Activated CD4-positive, alpha-beta T cell treated with anti-CD3 and anti-CD28 coated beads, Interleukin-2, amount 50 U/mL, for 4 hours (primary cell): ENCODE measurements at regions not wholly inside any gene's neighbourhood (a gene's known extent, or its start where the extent isn't known, plus 50 kb on each side); places are given as distances from the start of the nearest gene placed in this dataset.

Experiments used
- DNase-seq, 2 experiments: peaks; one replicate each; pipeline ENCODE4 v3.0.0-alpha.2; 2020

DNA sequence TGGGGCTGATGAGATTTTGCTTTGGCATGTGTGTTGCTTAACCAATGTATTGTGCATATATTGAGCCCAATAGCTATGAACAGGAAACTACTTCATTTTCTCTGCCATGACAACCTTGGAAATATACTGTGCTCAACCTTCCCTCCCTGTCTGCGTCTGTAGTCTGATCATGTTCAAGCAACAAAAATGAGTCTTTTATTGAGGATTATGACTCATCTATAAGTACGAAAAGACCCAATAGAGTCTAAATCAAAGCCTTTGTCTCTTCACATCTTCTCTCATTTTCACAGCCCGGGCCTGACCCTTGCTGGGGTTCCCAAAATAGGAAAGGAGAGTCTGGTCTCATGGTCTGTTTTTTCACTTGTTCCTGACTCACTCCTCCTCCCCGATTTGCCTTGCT is 158.2 kb downstream of the CAND1 start:
- DNase-seq, result no peak

DNA sequence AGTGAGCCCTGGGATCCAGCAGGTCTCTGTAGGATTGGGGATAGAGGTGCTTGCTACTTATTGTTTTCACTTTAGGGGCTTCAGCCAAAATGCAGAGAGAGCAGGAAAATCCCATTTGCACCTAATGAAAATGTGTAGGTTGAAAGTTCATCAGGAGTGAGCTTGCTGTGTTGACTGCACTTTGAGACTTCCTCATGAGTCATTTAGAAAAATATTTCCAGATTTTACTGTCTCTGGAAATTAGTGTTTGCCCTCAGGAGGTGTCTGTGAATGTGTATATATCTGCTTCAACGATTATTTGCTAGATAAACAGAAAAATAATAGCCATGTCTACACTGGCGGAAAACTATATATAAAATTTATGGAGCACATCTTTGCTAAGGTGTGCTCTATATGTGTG is 159.3 kb downstream of the CAND1 start:
- DNase-seq, result no peak

DNA sequence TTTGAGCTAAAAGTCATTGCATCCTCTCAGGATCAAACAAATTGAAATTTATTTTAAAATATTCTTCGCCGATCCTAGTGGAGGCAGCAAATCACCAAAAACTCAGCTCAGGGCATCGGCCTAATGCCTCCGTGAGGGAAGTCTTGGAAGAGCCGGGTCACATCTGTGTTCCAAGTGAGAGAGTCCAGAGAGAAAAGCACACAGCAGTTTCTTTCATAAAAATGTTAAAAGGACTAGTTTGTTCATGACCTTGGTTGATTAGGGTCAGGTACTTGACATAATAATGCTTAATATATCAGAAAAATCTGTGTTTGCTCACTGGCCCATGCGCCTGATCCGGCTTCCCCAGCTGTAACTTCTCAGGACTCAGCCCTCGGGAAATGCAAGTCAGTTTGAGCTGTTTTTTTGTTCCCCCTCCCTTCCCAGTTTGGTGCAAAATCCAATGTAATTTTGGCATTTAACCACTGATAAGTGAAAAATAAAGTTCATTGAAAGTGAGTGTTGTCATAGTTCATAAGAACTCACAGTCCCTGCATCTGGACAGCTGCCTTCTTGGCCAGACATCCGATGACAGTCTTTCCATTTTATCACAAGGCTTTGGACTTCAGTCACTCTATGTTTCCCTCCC is 161.7 kb downstream of the CAND1 start:
- DNase-seq, result no peak

DNA sequence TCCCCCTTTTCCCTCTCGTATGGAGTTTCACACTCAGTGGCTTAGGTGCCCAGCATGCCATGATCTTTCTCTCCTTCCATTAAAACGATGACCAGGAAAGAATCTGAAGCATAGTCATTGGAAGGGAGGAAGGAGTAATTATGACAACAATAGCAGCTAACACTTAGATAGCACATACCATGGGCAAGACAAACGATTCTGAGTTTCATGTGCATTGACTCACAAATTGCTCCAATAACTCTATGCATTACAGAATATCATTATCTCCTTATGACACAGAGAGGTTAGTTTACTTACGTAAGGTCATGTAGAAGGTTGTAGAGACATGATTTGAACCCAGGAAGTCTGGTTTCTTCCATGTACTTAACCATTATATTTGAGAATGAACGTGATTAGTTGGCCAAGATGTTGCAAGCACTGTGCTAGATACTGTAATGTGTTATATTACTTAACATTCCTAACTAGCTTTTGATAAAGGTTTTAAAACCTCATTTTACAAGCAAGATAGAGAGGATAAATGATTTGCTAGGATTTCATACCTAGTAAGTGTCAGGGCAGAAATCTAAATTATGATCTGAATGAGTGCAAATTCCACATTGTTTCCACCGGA is 162.4 kb downstream of the CAND1 start:
- no peak for DNase-seq

DNA sequence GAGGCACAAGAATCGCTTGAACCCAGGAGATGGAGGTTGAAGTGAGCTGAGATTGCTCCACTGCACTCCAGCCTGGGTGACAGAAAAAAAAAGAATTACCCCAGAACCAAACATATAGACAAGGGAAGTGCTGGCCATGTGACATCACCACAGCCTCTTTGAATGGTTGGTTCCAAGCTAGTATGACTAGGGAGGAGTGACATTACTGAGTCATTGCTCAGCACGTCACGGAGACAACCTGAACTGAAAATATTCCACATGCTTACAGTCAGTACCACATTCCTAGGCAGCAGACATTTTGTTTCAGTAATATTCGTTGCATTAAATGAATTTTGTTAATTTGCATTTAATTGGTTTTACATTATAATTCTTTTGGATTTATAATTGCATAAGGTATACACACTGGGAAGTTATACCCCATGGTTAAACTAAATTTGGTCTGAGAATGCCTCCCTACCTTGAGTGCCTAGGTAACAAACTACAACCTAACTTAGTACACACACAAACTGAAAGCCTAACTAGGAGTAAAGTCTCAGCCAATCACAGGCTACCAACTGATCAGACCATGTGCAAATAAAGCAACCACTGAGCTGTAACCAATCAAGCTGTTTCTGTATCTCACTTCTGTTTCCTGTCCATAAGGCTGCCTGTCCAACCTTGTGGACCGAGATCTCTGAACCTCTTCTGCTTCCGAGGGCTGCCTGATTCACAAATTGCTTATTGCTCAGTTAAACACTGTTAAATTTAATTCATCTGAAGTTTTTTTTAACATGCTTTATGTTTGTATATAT is 164.4 kb downstream of the CAND1 start:
- DNase-seq, result no peak

DNA sequence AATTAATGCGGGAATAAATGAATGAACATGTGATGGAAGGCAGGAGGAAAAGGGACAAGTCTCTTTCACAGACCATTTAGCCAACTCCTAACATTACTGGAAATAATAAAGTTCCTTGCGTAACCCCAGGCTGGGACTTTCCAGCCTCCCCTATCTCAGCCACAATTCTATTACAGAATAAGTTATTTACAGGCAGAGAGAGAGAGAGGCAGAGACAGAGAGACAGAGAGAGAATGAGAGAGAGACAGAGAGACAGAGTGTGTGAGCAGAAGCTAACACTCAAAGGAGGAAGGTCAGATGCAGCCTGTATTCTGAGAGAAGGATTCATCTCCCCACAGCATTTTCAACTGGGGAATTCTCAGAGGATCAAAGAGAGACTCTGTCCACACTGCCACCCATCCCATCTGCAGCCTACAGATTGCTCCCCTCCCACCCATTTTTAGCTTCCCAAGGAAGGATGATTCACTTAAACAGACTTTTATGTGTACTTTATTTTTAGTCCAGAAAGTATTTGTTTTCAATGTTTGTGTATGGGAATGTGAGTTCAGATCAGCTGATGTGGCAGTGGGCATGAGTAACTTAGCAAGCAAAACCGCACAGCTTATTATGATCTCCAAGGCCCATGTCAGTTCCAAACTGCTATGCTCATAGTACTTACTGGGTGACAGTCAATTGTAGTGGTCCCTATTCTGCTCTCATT is 165.7 kb downstream of the CAND1 start:
- no peak for DNase-seq

DNA sequence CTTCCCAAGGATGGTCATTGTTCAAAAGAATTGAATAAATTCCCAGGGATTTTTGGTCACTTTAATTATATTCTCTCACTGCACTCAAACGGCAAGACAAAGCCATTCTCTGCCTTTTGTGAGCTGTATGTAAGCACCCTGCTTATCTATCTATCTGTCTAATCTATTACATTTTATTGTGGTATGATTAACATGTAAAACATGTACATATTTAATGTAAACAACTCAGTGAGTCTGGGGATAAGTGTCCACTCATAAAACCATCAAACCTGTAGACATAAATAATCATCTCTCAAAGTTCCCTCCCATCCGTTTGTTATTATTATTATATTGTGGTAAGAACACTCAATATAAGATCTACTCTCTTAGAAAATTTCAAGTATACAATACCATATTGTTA is 167.1 kb downstream of the CAND1 start:
- DNase-seq, result no peak

DNA sequence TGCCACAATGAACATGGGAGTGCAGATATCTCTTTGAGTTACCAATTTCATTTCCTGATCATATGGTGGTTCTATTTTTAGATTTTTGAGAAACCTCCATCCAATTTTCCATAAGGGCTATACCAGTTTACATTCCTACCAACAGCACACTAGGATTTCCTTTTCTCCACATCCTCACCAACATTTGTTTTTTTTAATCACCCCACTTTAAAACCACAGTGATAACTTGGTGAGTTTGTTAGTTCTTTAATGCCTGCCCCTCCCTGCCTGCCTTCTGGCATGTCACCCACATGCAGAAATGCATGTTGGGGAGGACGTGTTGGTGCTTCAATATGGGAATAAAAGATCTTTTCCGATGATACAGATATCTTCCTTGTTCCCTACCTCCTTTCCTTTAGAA is 167.9 kb downstream of the CAND1 start:
- DNase-seq, result no peak

DNA sequence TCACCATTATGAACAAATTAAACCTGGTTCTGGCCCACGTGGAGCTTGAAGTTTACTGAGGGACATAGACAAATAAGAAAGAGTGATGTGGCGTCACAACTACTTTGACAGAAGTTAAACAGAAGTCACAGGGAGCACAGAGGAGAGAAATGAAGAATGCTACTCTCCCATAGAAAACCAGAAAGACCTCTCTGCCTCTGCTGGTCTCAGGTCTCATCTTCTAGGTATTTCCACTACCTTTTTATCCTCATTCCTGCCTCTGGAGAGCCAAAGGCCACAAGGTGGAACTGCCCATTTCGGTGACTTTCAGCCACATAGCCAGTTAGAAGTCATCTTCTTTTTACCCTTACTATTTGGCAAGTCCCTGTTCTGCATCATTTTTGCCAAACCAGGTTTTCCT is 170.5 kb downstream of the CAND1 start:
- no peak for DNase-seq

DNA sequence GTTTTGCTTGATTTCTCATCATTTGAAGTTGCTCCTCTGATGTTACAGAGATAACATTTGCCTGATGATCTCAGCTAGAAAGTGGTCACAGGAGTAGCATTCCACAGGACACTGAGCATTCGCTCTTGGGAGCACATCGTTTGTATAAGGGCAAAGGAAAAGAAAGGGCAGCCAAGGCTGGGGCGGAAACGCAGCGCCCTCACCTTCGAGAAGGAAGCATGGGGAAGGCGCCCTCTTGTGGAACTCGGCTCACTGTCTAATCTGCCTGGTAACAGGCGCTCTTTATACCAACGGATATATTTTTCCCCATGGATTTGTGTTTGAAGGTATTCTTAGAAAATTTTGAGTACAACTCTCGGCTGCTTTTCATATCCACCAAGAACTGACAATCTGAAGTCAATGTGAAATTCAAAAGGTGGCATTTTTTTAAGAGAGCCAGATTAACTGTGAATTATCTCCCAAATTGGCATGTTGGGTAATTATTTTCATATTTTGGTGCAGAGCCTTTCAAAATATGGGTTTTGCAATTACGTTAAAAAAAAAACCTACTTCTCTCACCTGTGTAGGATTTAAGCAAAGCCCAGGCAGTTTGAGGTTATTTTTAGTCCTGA is 172.7 kb downstream of the CAND1 start:
- peak; percentile 71 for DNase-seq

DNA sequence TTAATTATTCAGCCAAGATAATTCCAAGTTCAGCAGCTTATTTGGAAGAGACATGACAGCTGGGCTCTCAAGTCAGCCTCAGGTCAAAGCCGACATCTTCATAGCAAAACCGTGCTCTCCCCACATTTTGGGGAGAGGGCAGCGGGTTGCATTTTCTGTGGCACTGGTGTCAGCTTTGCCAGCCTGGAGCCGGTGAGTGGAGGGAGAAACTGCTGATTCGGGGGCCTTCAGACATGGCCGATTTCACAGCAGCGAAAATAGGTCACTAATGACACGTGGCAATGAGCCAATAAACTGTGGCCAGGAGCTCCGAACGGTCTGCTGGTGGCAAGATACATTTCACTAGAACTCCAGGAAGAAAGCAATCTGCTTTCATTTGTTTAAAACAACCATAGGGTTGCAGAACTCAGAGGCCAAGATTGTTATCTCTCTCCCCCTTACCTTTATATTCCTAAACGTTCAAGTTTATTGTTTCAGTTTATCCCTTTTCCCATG is 173.2 kb downstream of the CAND1 start:
- DNase-seq, result no peak

DNA sequence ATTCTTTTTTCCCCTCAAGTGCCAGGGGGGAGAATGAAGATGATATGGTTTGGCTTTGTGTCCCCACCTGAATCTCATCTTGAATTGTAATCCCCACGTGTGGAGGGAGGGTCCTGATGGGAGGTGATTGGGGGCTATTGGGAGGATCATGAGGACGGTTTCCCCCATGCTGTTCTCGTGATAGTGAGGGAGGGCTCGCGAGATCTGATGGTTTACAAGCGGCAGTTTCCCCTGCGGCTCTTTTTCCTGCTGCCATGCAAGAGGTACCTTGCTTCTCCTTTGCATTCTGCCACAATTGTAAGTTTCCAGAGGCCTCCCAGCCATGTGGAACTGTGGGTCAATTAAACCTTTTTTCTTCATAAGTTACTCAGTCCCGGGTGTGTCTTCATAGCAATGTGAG is 173.7 kb downstream of the CAND1 start:
- DNase-seq, result no peak

DNA sequence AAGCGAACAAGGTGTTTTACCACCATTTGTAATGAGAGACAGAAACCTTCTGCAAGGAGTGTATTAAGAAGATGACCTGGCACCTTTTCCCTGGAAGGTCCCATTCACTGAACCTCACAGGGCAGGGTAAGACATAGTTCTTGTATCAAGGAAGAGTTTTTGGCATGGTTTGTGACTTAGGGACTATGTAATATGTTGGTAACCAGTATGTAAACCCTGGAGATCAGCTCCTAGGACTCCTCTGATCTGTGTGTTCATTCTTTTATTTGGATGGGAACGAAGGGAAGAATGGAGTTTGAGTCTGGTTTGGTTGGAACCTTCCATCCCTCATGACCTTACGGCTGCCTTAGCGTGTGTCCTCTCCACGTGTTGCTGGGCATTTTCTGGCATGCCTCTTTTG is 175.4 kb downstream of the CAND1 start:
- no peak for DNase-seq

DNA sequence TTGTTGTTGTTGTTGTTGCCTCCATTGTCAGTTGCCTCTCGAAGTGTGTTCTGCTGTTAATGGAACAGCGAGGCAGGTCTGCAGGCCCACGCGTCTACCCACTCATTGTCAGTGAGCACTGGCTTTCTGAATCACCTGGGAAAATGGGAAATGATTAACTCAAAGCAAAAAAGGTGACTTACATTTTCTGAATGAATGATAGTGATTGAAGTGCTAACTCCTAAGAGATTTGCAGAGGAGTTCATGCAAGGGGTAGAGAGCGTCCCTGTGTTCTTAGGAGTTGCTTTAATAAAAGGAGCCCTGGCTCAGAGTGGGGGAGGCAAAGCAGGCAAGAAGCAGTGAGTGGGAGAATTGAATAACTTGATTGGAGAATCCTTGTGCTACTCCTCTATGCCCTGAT is 177.6 kb downstream of the CAND1 start:
- no peak for DNase-seq

DNA sequence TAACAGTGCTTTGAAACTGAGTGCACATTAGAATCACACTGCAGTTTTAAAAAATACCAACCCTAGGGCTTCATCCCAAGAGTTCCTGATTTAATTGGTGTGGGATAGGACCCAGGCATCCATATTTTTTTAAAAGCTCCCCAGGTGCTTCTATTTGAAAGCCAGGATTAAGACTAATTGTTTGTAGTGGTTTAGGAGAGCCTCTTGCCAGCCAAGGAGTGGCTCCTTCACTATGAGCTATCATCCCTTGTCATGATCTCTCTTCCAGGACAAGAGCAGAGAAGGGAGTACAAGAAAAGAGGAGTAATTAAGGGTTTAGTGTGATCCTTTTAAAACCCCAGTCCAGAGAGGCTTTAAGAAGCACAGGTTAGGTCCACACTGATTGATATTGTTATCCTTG is 178.0 kb downstream of the CAND1 start:
- no peak for DNase-seq

DNA sequence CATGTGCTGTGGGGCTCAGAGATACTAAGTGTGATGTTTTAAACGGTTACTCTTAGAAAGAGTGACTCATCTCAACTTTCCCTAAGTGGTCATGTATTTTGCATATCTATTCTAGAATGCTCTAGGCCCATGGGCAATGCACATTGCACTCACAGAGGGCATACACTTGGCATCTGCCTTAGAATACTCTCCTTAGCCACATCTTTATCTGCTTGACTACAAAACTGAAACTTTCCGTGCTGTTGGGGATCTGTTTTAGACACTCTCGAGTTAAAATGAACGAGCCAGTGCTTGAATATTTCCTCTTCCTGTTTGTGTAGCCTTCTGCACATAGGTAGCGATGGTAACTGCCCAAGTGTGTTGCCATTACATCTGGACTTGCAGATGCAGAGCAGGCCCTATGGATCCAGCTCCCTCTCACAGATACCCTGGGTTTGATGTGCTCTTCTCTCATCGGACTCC is 180.5 kb downstream of the CAND1 start:
- DNase-seq, result peak in 1 of 2 experiments; percentile 5

DNA sequence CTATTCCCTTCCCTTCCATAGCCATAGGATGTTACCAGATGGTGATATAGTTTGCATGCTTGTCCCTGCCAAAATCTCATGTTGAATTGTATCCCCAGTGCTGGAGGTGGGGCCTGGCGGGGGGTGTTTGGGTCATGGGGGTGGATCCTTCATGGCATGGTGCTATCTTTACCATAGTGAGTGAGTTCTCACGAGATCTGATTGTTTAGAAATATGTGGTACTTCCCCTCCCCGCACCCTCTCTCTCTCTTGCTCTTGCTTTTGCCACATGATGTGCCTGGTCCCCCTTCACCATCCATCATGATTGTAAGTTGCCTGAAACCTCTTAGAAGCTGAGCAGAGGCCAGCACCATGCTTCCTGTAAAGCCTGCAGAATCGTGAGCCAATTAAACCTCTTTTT is 181.3 kb downstream of the CAND1 start:
- no peak for DNase-seq

DNA sequence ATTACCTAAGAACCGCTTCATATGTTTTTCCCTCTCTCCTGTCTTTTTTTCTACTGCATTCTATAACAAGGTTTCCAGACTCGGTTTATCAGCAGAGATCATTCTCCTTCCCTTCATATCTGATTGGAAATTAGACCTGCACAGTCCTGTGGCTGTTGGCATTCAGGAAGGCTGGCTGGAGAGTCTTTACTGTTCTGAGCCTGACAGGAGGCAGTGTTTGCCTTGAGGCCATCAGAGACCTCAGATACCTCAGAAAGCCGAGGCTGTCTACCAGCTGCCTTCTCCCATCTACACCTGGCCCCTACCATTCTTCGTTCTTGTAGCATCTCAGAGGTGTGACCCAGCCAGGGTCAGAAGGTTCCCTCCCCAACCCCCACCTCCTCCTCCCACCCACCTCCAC is 182.0 kb downstream of the CAND1 start:
- no peak for DNase-seq

DNA sequence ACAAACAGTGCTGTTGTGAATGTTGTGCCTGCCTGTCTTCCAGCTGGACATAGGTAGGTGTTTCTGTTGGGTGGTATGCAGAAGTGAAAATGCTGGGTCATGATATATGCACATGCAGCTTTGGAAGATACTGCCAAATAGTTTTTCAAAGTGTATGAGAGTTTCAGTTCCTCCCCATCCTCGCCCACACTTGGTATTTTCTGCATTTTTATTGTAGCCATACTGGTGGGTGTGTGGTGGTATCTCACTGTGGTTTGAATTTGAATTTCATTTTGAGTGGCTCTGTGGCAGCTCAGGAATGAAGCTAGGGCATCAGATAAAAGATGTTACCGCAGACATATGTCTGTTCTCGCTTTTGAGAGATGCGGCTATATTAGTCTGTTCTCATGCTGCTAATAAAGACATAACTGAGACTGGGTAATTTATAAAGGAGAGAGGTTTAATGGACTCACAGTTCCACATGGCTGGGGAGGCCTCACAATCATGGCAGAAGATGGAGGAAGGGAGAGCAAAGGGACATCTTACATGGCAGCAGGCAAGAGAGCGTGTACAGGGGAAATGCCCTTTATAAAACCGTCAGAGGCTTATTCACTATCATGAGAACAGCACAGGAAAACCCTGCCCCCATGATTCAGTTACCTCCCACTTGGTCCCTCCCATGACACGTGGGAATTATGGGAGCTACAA is 183.1 kb downstream of the CAND1 start:
- no peak for DNase-seq

DNA sequence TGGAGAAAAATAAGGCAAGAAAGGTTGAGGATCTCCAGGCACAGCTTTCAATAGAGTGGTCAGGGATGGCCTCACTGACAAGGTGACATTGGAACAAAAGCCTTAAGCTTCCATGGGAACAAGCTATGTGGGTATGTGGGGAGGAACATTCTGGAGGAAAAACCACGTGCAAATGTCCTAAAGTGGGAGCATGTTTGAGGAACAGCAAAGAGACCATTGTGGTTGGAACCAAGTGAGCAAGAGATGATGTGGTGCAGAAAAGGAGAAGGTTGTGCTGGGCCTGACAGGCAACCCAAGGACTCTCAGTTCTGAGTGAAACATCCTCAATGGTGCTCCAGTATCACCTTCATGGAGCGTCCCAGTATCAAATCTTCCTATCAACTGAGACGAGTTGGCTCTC is 184.0 kb downstream of the CAND1 start:
- no peak for DNase-seq

DNA sequence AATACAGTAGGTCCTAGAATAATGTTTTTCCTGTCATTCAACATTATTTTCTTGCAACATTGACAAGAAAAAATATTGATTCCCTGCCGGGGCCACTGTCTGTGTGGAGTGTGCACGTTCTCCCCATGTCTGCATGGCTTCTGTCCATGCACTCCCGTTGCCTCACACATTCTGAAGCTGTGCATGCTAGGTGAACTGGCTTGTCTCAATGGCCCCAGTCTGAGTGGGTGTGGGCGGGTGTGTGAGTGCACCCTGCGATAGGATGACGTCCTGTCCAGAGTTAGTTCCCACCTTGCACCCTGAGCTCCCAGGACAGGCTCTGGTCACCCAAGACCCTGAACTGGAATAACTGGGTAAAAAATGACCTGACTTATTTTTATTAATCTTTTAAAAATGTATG is 186.1 kb downstream of the CAND1 start:
- no peak for DNase-seq

DNA sequence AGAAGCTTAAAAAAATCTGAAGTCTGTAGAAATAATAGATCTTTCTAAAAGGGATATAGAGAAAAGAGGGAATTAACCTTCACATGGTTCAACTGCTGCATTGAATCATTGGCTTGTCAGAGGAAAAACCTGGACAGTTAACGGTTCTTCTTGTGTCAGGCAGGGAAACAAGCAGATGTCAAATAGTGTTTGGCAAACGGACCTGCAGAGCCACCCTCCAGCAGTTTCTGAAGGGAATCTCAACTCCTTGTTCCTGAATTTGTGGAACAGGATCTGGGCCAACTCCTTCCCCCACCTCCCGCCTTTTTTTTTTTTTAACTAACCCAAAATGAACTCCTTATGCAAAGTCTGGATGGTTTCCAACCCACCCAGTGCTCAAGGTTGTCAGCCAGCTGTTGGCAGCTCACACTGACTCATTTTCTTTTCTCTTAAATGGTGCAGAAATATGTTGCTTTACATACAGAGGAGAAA is 187.3 kb downstream of the CAND1 start:
- DNase-seq, result no peak
